H9 (cell line): ENCODE measurements at regions not wholly inside any gene's neighbourhood (a gene's known extent, or its start where the extent isn't known, plus 50 kb on each side); places are given as distances from the start of the nearest gene placed in this dataset.

Source experiments
- DNase-seq: peaks from one replicate; pipeline ENCODE4 v3.0.0-alpha.2; 2017
- H2AFZ ChIP-seq: one replicate; pipeline ENCODE4 v1.6.1; 2013; ENCODE audit warnings: mild to moderate bottlenecking, low read length, control low read depth, moderate library complexity
- H2AK5ac ChIP-seq: 2 replicates; pipeline ENCODE4 v1.6.1; 2013; ENCODE audit warnings: low read length, control low read depth, mixed read lengths; ENCODE audit not compliant: insufficient read length
- H2BK120ac ChIP-seq: one replicate; pipeline ENCODE4 v1.6.1; 2013; ENCODE audit warnings: low read depth, mild to moderate bottlenecking, low read length, control low read depth, inconsistent platforms; ENCODE audit not compliant: poor library complexity, severe bottlenecking
- H2BK12ac ChIP-seq: 2 replicates; pipeline ENCODE4 v1.6.1; 2013; ENCODE audit warnings: low read length, control low read depth, mixed read lengths, low read depth; ENCODE audit not compliant: insufficient read length
- H2BK15ac ChIP-seq: 2 replicates; pipeline ENCODE4 v1.6.1; 2013; ENCODE audit warnings: low read depth, low read length, control low read depth
- H2BK20ac ChIP-seq: one replicate; pipeline ENCODE4 v1.6.1; 2013; ENCODE audit warnings: low read depth, mild to moderate bottlenecking, low read length, control low read depth, inconsistent platforms; ENCODE audit not compliant: poor library complexity, severe bottlenecking
- H2BK5ac ChIP-seq: 2 replicates; pipeline ENCODE4 v1.6.1; 2013; ENCODE audit warnings: low read length, control low read depth, mixed read lengths; ENCODE audit not compliant: insufficient read length
- H3K14ac ChIP-seq: 2 replicates; pipeline ENCODE4 v1.6.1; 2013; ENCODE audit warnings: low read length, control low read depth; ENCODE audit not compliant: insufficient read depth
- H3K18ac ChIP-seq: 2 replicates; pipeline ENCODE4 v1.6.1; 2013; ENCODE audit warnings: low read depth, mild to moderate bottlenecking, mixed read lengths, low read length, control low read depth; ENCODE audit not compliant: insufficient read length
- H3K23ac ChIP-seq: 2 replicates; pipeline ENCODE4 v1.6.1; 2013; ENCODE audit warnings: low read length, control low read depth, mixed read lengths, low read depth; ENCODE audit not compliant: insufficient read length
- H3K23me2 ChIP-seq: 2 replicates; pipeline ENCODE4 v1.6.1; 2013; ENCODE audit warnings: low read depth, mild to moderate bottlenecking, mixed read lengths, low read length, control low read depth; ENCODE audit not compliant: insufficient read length, poor library complexity, severe bottlenecking
- H3K27ac ChIP-seq: 2 replicates; pipeline ENCODE4 v1.5.1; 2013; ENCODE audit warnings: low read length, control low read depth, mixed read lengths, low read depth; ENCODE audit not compliant: insufficient read length
- H3K27me3 ChIP-seq: 2 replicates; pipeline ENCODE4 v1.6.1; 2013; ENCODE audit warnings: low read length, control low read depth, inconsistent platforms; ENCODE audit not compliant: insufficient read depth
- H3K4ac ChIP-seq: 2 replicates; pipeline ENCODE4 v1.6.1; 2013; ENCODE audit warnings: low read depth, mild to moderate bottlenecking, control low read depth, inconsistent platforms, low read length, moderate library complexity
- H3K4me1 ChIP-seq: 2 replicates; pipeline ENCODE4 v1.6.1; 2013; ENCODE audit warnings: low read length, control low read depth, inconsistent platforms; ENCODE audit not compliant: insufficient read depth
- H3K4me2 ChIP-seq: 2 replicates; pipeline ENCODE4 v1.6.1; 2013; ENCODE audit warnings: low read length, control low read depth, mixed read lengths; ENCODE audit not compliant: insufficient read length, insufficient read depth
- H3K56ac ChIP-seq: 2 replicates; pipeline ENCODE4 v1.6.1; 2013; ENCODE audit warnings: low read depth, mild to moderate bottlenecking, mixed read lengths, low read length, control low read depth; ENCODE audit not compliant: insufficient read length
- H3K79me1 ChIP-seq: 2 replicates; pipeline ENCODE4 v1.6.1; 2013; ENCODE audit warnings: low read depth, mild to moderate bottlenecking, moderate library complexity, low read length, control low read depth, inconsistent platforms; ENCODE audit not compliant: insufficient read depth, poor library complexity, severe bottlenecking
- H3K79me2 ChIP-seq: 2 replicates; pipeline ENCODE4 v1.6.1; 2013; ENCODE audit warnings: low read length, control low read depth, inconsistent platforms; ENCODE audit not compliant: insufficient read depth
- H3K9ac ChIP-seq: 2 replicates; pipeline ENCODE4 v1.6.1; 2013; ENCODE audit warnings: low read length, control low read depth, mixed read lengths; ENCODE audit not compliant: insufficient read length; ENCODE audit errors: extremely low read depth
- H3K9me3 ChIP-seq: one replicate; pipeline ENCODE4 v1.6.1; 2013; ENCODE audit warnings: low read depth, low read length, inconsistent platforms; ENCODE audit not compliant: control insufficient read depth
- H3T11ph ChIP-seq: one replicate; pipeline ENCODE4 v1.6.1; 2013; ENCODE audit warnings: mild to moderate bottlenecking, low read length, control low read depth, inconsistent platforms
- H4K20me1 ChIP-seq: one replicate; pipeline ENCODE4 v1.6.1; 2013; ENCODE audit not compliant: control insufficient read depth, insufficient read length, insufficient read depth
- H4K5ac ChIP-seq: 2 replicates; pipeline ENCODE4 v1.6.1; 2013; ENCODE audit warnings: low read depth, mild to moderate bottlenecking, mixed read lengths, low read length, control low read depth; ENCODE audit not compliant: insufficient read length
- H4K8ac ChIP-seq: replicated peaks from 2 replicates; pipeline ENCODE4 v1.6.1; 2013; ENCODE audit warnings: low read length, control low read depth, mixed read lengths, low read depth; ENCODE audit not compliant: insufficient read length
- H4K91ac ChIP-seq: 2 replicates; pipeline ENCODE4 v1.6.1; 2013; ENCODE audit warnings: low read depth, mild to moderate bottlenecking, moderate library complexity, mixed read lengths, low read length, control low read depth; ENCODE audit not compliant: insufficient read length
- H3K27ac Mint-ChIP-seq, 3 experiments: 2 replicates in 2 of 3; 3 replicates in 1 of 3; pipeline ENCODE4 v1.8.0; 2020 to 2021; ENCODE audit warnings: mixed read lengths in 3 of 3, mild to moderate bottlenecking in 1 of 3, moderate library complexity in 1 of 3
- H3K27me3 Mint-ChIP-seq: 2 replicates; pipeline ENCODE4 v1.8.0; 2021; ENCODE audit warnings: low read depth, mild to moderate bottlenecking, moderate library complexity, mixed read lengths
- H3K36me3 Mint-ChIP-seq, 3 experiments: 2 replicates in 2 of 3; 3 replicates in 1 of 3; pipeline ENCODE4 v1.8.0; 2020 to 2021; ENCODE audit warnings: low read depth in 3 of 3, mixed read lengths in 3 of 3; ENCODE audit not compliant: insufficient read depth in 1 of 3
- H3K4me1 Mint-ChIP-seq, 2 experiments: 2 replicates each; pipeline ENCODE4 v1.8.0; 2020; ENCODE audit warnings: mixed read lengths in 2 of 2
- H3K4me3 Mint-ChIP-seq, 2 experiments: 2 replicates in 1 of 2; 3 replicates in 1 of 2; pipeline ENCODE4 v1.8.0; 2020 to 2021; ENCODE audit warnings: mild to moderate bottlenecking in 2 of 2, mixed read lengths in 2 of 2, moderate library complexity in 1 of 2
- H3K9me3 Mint-ChIP-seq, 2 experiments: 2 replicates in 1 of 2; 3 replicates in 1 of 2; pipeline ENCODE4 v1.8.0; 2020; ENCODE audit warnings: mild to moderate bottlenecking in 2 of 2, mixed read lengths in 2 of 2, moderate library complexity in 1 of 2
- TF ChIP-seq, protein P1 (sequence below): fragments of 200-600 bp; sonication (generic); conservative IDR thresholded peaks from 3 replicates; pipeline ENCODE4 v1.8.0; 2021; ENCODE audit warnings: antibody characterized with exemption, mild to moderate bottlenecking

GRCh38 chr14:38774162-38774561 is 328.9 kb downstream of the SEC23A start:
- Histone ChIP-seq H2BK15ac (no peak overlapping the region), H3K23me2 (no peaks in the 10 kb centered on the region), H3K23ac (no peak overlapping the region), H3K56ac (no peak overlapping the region), H3K18ac (no peak overlapping the region), H4K91ac (no peak overlapping the region), H2AFZ (no peak overlapping the region), H4K8ac (no peak overlapping the region), H3K27me3 (no peaks in the 10 kb centered on the region), H3K9me3 (no peaks in the 10 kb centered on the region), H2BK120ac (no peak overlapping the region), H3K4ac (no peak overlapping the region), H3K9ac (no peak overlapping the region), H3T11ph (no peak overlapping the region), H2BK5ac (no peak overlapping the region), H3K79me1 (no peaks in the 10 kb centered on the region), H4K5ac (no peak overlapping the region), H2AK5ac (no peak overlapping the region), H3K4me1 (no peaks in the 10 kb centered on the region), H2BK20ac (no peak overlapping the region), H3K14ac (no peak overlapping the region), H3K4me2 (no peak overlapping the region), H4K20me1 (no peaks in the 10 kb centered on the region), H3K79me2 (no peaks in the 10 kb centered on the region), H3K27ac (no peak overlapping the region), H2BK12ac (no peak overlapping the region)
- no peak for DNase-seq
- no peaks in the 10 kb centered on the region for H3K9me3 Mint-ChIP-seq
- no peaks in the 10 kb centered on the region for H3K27me3 Mint-ChIP-seq
- peaks cover 0 to 4% of the 10 kb centered on the region in 2 experiments; a peak in 1 of 4 replicates for H3K4me1 Mint-ChIP-seq
- TF ChIP-seq, protein P1, sequence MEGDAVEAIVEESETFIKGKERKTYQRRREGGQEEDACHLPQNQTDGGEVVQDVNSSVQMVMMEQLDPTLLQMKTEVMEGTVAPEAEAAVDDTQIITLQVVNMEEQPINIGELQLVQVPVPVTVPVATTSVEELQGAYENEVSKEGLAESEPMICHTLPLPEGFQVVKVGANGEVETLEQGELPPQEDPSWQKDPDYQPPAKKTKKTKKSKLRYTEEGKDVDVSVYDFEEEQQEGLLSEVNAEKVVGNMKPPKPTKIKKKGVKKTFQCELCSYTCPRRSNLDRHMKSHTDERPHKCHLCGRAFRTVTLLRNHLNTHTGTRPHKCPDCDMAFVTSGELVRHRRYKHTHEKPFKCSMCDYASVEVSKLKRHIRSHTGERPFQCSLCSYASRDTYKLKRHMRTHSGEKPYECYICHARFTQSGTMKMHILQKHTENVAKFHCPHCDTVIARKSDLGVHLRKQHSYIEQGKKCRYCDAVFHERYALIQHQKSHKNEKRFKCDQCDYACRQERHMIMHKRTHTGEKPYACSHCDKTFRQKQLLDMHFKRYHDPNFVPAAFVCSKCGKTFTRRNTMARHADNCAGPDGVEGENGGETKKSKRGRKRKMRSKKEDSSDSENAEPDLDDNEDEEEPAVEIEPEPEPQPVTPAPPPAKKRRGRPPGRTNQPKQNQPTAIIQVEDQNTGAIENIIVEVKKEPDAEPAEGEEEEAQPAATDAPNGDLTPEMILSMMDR = no peak
- H3K27ac Mint-ChIP-seq = no peak overlapping the region
- no peaks in the 10 kb centered on the region for H3K36me3 Mint-ChIP-seq
- H3K4me3 Mint-ChIP-seq = no peak overlapping the region
